NCI-H146 treated with DMSO at 0.1 percent for 48 hours (cell line): ENCODE measurements at regions not wholly inside any gene's neighbourhood (a gene's known extent, or its start where the extent isn't known, plus 50 kb on each side); places are given as distances from the start of the nearest gene placed in this dataset.
"Not testable (repeated sequence)": the region's sequence is repeated elsewhere in the genome, so short reads cannot be mapped to it uniquely, and the experiment has no call there.

Experiments
- DNase-seq: peaks from one replicate; lab custom pipeline; 2025; ENCODE audit not compliant: unreplicated experiment; lab: John Stamatoyannopoulos, UW

DNA sequence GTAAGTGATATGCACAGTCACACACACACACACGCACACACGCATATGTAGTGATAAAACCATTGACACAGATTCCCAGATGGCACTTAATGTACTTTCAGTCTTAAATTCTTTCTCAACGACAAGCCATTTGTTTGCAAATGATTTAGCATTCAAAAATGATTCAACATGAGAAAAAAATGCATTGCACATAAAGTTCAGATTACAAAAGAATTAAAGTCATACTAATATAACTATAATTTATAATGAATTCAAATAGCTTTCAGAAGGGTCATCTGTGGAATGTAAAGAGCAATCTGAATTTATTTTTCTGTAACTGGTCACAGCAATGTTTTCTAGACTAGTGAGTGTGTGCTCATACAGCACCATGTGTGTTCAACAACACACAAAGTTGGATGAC lies 521.6 kb upstream of the ZNF337 start:
- DNase-seq: no peak

DNA sequence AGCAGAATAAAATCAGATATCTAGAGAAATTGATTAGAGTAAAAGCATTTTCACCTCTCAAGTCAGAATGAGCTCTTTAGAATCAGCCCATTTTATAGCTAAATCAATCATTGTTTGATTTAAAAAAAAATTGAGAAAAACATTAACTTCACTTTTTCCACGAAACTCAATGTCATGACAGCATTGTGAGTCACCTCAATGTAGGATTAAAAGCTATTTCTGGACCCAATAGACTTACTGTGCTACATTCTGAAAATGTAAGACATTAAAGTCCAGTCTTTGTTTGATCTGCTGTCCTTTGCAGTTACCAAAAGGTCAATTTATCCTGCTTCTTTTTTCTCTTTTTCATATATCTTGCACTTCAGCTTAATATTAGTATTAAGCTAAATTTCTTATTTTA lies 519.4 kb upstream of the ZNF337 start:
- DNase-seq: no peak

DNA sequence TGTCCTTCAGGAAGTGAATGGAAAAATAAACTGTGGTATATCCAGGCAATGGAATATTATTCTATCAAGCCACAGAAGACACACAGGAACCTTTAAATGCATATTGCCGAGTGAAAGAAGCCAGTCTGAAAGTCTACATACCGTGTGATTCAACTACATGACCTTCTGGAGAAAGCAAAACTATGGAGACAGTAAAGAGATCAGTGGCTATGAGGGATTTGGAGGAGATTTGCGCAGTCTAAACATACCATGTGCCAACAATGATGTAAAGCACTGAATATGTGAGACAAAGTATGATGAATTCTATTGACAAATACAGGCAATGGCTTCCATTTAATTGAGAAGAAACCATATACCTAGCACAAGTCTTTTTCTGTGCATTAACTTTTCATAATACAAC lies 518.3 kb upstream of the ZNF337 start:
- no peak for DNase-seq

DNA sequence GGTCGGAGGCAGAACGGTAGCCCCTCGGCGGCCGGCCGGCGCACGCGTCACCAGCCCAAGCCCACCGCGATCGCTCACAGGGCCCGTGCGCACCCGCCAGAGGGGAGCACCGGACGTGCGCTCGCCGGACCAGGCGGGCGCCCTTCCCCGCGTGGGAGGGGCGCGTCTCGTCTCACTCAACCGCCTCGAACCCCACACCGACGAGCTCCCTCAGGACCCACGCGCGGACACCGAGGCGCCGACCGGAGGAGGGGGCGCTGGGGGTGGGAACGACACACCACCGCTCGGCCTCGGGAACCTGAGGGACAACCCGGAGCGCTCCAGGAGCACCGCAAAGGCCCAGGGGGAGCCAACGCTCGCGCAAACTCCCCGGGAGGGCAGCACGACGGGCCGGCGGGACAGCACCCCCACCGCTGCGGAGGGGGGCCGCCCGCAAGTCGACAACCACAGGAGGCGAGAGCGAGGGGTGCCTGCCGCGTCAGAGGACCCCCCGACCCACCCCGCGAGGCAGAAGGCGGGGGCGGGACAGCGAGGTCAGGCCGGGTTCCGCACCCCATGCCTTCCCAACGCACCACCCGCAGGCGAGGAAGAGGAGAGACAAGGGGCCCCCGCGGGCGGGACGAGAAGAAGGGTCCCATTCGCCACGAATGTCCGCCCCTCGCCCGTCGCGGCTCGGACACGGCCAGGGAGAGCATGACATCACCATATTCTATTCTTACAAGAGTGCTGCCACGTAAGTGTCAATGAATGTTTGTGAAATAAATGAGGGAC lies 512.7 kb upstream of the ZNF337 start:
- DNase-seq: no peak

DNA sequence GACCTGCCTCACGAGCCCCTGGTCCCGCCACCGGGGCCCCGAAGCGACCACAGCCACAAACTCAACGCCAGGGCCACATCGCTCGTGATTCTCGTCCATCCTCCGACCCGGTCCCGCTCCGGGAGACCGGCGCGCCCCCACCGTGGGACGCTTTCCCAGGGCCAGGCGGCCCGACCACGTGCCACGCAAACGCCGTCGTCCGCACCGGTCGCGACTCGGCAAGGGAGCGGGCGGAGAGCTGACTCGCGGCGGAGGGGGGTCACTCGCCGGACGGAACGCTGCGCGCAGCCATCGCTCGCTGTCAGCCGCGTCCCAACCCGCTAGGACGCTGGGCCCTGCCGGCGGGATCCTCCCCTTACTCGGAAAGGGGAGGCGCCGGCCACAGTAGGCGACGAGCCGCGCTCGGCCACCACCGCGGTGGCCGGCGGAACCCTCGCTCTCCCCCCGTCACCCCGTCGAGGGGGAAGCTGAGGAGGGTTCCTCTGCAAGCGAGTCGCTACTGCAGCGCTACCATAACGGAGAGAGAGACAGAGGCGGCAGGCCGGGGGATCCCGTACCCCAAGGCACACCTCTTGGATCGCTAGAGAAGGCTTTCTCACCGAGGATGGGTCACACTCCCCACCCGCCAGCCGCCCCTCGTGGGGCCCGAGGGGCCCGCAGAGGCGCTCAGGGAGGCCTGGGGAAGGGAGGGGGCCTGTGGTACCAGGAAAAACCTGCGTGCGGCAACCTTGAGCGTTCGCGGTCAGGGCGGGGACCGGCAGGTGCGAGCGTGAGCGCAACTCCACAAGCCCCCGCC lies 511.8 kb upstream of the ZNF337 start:
- no peak for DNase-seq

DNA sequence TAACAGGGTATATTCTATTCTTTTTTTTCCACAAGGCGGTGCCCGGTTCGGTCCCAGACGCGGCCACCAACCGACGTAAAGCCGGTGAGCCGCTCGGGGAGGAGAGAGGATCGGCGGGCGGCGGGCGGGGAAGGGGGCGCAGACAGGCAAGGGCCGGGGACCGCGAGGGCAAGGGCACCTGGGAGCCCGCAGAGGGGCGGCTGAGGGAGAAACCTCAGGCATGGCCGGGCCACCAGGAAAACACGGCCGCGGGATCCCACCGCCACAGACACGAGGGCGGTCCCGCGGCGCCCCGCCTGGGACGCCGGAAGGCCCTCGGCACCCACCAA lies 511.3 kb upstream of the ZNF337 start:
- DNase-seq: not testable (repeated sequence)

DNA sequence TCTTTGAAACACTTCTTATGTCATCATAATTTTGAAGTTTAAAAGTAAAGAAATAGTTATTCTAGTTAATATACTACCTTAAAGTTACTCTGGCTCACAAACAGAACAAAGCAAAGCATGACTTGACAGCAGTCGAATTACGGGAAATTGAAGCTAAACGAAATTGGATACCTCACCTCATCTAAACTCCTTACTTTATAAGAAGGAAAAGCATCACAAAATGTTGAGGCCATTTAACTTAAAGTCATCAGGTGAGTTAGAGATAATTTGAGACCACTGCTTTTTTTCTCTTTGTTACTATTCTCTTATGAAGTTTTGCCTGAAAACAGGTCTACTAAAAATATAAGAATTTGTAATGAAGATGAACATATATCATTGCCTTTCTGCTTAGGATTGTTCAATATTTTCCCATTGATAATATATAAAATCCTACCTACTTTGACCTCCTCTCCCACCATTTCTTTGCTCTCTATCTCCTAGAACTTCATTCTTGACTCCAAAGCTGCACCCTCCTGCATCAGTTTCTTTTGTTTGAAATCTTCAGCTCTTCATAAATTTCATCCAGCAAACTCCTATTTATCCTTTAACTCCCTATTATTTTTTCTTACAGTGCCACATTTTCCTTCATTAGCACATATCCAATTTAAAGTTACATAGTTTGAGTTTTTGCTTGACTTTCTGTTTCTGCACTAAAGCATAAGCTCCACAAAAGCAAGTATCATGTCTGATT lies 510.7 kb upstream of the ZNF337 start:
- no peak for DNase-seq

DNA sequence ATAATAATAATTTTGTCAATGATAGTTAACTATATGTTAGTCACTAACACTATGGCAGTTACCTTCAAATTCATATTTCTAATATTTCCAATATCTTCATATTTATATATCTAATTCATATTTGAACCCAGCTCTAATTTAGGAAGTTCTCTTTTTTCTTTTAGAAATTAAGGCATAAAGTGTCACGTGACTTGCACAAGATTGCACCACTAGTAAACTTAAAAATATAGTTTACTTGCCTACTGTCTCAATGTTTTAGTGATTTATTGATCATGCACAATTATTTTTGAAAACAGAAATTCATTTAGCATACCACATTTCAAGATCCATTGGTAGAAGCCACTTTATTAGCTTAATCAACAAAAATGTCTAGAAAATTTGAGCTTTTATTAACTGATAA lies 508.7 kb upstream of the ZNF337 start:
- no peak for DNase-seq

DNA sequence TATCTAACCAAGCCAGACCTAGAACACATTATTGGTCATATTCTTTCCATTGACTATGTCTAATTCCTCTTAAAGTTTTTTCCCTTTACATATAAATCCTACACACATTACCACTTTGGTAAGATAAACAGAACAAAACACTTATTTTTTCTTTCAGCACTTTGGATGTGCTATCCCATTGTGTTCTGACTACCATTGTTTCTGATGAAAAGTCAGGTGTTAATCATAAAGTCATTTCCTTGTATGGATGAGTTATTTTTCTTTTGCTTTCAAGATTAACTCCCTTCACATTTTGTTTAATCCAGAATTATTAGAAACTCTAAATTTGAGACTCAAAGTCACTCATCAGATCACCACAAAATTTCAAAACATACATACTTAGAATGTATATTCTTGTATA lies 504.4 kb upstream of the ZNF337 start:
- DNase-seq: not testable (repeated sequence)

DNA sequence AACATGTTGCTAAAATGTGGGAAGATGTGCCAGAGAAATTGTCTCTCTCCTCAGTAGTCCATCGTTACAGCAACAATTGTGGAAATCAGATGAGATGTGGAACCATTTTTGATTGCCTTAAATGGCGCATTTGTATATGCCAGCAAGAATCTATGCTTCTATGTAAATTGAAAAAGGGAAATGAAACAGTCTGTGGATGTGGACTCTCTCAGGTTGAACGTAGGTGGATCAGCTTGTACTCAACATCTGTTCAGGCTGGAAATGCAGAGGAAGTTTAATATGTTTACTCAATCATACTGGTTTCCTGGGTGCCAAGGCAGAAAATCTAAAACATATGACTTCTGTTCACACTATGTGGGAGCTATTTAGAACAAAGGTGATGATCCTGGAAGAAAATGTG lies 490.7 kb upstream of the ZNF337 start:
- DNase-seq: not testable (repeated sequence)

DNA sequence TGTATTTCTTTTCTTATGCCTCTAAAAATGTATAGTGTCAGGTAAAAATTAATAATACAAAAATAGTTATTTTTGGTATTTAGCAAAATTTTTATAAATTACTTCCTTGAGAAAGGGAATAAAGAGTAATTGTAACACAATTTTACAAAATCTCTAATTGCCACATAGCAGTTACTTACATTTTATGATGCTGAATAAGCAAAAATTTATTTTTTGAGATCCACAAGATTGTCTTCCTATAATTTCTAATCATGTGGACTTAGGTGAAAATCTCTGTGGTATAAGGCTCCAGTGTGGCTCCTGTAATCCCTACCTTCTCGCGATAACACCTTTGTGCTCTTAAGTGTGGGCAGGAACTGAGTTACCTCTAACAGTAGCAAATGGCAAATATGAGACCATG lies 487.1 kb upstream of the ZNF337 start:
- not testable (repeated sequence) for DNase-seq

DNA sequence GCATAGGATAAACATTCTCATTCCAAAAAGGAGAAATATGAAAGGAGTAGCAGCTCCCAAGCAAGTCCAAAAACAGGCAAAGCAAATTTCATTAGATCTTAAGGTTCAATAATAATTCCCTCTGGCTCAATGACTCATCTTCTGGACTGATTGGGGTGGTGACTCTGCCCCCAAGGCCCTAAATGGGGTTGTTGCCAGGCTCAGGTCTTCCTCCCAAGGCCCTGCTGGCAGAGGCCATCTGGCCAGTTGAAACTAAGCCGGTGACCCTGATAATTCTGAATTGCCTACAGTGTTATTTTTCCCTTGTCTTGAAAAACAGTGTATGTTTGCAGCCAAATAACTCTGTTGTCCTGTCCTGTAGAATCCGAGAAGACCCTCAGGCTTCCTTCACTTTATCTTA lies 484.7 kb upstream of the ZNF337 start:
- not testable (repeated sequence) for DNase-seq

DNA sequence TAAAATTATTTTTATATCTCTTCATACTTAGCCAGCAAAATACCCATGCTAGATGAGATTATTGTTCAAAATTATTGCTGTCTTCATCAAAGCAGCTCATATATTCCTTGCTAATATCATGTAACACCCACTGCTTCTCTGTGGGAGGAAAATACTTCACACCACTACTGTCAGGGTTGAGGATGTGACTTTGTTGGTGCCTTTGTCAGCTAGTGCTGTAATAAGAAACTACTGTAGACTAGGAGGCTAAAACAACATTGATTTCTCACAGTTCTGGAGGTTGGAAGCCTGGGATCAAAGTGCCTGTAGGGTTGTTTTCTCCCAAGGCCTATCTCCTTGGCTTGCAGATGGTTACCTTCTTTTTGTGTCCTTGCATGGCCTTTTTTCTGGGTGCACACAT lies 475.2 kb upstream of the ZNF337 start:
- DNase-seq: not testable (repeated sequence)

DNA sequence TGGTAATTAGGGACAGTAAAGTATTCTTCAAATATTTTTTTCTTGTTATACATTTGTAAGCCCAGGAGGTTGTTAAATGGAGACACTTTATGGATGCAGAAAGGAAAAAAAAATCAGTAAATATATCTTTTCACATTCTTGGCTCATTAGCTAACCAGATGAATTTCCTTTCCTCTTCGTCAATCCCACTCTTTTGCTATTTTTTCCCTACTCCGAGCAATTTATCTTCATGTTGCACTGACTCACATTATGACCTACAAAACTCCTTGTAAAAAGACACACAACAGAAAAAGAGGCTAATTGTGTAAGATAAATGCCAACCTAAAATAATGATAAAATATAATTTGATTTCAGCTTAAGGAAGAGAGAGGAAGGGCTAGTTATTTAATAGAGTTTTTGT lies 472.9 kb upstream of the ZNF337 start:
- DNase-seq: no peak

DNA sequence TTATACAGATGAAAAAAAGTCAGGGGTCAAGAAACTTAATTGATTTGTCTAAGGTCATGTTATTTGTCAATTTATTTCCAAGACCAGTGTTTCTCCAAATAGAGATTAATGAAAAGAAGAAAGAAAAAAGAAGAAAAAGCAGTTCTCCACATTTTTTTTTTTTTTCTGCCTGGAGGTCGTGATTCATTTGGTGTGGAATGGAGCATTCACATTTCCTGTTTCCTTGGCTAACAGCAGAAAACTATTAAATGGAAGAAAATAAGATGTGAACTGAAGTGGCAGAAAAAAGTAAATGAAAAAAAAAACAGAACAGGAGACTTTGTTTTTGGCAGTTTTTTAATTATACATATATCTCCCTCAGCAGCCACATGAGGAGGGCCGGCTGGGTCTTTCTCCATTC lies 470.8 kb upstream of the ZNF337 start:
- DNase-seq: no peak

DNA sequence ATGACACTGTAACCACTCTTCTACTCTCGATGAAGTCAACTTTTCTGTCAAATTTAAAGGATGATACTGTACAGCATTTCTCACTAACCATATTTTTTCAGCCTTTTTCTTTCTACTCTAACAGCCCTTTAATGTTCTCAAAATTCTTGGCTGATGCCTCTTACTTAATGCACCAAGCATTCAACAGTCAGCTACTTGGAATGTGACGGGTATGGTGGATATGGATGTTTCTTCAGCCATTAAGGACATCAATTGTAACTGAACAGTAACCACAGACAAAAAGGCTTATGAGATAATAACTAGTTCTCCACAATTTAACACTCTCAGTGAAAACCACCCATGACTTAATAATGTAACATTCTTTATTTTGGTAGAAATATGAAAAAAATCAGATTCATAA lies 467.2 kb upstream of the ZNF337 start:
- no peak for DNase-seq

DNA sequence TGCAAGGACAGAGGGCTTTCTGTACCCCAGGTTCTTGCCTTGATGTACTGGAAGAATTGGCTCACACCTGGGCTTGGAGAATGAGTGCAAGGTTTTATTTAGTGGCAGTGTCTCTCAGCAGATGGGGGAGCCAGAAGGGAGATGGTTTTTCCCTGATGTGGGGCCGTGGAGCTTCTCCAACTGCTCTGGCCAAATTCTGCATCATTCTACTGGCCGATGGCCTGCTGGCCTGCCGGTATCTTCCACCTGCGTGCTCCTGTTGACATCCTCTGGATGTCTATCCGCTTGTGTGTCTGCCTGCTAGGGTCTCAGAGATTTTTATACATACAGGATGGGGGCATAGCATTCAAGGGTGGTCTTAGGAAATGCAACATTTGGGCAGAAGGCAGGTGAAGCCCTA lies 466.5 kb upstream of the ZNF337 start:
- not testable (repeated sequence) for DNase-seq

DNA sequence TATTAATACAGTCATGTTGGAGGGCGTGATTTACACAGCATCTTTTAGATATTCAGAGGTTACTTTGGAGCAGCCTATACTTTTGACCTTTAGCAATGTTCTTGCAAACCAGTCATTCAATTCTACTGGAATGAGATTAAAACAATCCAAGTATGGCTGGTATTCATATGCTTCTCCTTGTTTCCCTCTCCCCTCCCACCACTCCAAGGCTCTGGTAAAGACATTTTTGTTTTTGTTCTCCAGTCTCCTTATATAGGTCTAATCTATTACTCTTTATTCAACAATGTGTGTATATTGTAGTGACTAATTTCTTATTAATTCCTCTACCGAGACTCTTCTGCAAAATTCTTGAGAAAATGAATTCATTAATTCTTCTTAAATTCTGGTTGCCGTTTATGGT lies 465.1 kb upstream of the ZNF337 start:
- not testable (repeated sequence) for DNase-seq

DNA sequence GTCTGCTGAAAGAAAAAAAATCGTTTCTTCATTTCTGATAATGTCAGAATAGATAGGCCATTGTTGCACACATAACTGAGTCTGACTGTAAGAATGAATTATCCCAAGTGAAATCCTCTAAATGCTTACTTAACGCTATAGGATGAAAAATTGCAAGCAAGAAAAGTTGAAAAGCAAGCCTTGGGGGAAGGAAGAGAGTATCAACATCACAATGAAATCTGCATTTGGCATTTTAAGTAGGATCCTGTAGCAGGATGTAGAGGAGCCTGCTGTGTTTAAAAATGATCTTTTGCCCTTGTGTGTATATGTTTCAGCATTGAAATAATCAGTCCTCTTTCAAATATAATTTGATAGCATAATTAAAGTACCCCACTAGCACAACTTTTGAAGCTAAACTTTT lies 464.3 kb upstream of the ZNF337 start:
- DNase-seq: not testable (repeated sequence)

DNA sequence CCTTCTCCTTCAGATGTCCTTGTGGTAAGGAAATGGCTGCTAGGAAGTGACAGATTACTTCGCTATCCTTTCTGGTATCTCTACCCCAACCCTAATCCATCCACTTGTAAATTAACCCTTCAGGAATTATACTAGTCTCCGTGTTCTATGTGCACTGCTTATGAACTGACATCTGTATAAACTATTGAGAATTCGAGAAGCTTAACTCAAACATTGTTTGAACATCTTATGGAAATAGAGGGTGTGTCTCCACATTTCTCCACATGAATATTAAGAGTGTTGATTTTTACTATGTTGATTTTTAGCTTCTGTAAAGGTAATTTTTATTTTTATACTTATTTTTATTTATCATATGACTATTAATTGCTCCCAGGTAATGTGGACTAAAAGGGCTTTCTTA lies 457.6 kb upstream of the ZNF337 start:
- no peak for DNase-seq

DNA sequence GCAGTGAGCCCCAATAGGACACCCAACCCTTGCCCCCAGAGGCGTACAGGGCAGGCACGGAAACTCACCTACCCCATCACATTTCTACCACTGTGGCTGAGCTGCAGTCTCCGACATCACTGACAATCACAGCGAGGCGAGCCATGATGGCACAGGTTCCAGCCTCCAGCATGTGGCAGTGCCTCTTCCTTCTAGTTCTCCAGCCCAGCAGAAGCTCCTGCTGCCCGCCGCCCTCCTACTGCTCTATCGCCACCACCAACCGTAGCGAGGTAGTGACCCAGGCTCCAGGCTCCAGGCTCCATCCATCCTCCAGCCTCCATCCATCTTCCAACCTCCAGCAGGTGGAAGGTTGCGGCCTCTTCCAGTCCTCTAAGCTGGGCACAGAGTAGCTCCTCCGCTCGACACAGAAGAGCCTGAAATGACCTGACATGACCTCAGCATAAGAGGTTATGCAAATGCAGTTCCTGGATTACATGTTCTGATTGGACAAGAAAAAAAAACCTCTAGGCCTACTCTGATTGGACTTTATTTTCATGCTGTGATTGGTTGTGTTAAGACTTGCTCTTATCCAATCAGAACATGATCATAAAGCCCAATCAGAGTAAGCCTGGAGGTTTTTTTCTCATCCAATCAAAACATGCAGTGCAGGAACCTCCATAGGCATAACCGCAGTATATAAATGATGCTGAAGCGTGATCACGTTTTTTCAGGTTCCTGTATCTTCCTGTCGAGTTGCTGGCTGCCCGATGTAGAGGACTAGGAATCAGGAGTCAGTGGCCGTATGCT lies 438.9 kb upstream of the ZNF337 start:
- DNase-seq: no peak
